Hepatocyte (in vitro differentiated cells): ENCODE measurements at regions not wholly inside any gene's neighbourhood (a gene's known extent, or its start where the extent isn't known, plus 50 kb on each side); places are given as distances from the start of the nearest gene placed in this dataset.

Source experiments
- DNase-seq: peaks from one replicate; pipeline ENCODE4 v3.0.0-alpha.2; 2016; ENCODE audit warnings: low spot score
- H2AFZ ChIP-seq: fragments of 200-600 bp; sonication (generic); 2 replicates; pipeline ENCODE4 v1.6.0; 2016; ENCODE audit warnings: antibody characterized with exemption, mild to moderate bottlenecking
- H3K27ac ChIP-seq: fragments of 200-600 bp; sonication (generic); 2 replicates; pipeline ENCODE4 v1.5.1; 2016; ENCODE audit warnings: mild to moderate bottlenecking
- H3K27me3 ChIP-seq: fragments of 200-600 bp; sonication (generic); 2 replicates; pipeline ENCODE4 v1.6.1; 2016
- H3K36me3 ChIP-seq: fragments of 200-600 bp; sonication (generic); replicated peaks from 2 replicates; pipeline ENCODE4 v1.5.1; 2016; ENCODE audit warnings: low read depth; ENCODE audit not compliant: insufficient read depth
- H3K4me1 ChIP-seq: fragments of 200-600 bp; sonication (generic); 2 replicates; pipeline ENCODE4 v1.5.1; 2016; ENCODE audit warnings: mild to moderate bottlenecking, moderate library complexity; ENCODE audit not compliant: insufficient read depth
- H3K4me2 ChIP-seq: fragments of 200-600 bp; sonication (generic); 2 replicates; pipeline ENCODE4 v1.6.0; 2016
- H3K4me3 ChIP-seq: fragments of 200-600 bp; sonication (generic); 2 replicates; pipeline ENCODE4 v1.5.1; 2016; ENCODE audit warnings: mild to moderate bottlenecking
- H3K79me2 ChIP-seq: fragments of 200-600 bp; sonication (generic); 2 replicates; pipeline ENCODE4 v1.6.0; 2017; ENCODE audit warnings: mild to moderate bottlenecking
- H3K9me2 ChIP-seq: fragments of 200-600 bp; sonication (generic); replicated peaks from 2 replicates; pipeline ENCODE4 v1.6.0; 2017; ENCODE audit warnings: mild to moderate bottlenecking; ENCODE audit not compliant: insufficient read depth
- H3K9me3 ChIP-seq: fragments of 200-600 bp; sonication (generic); 2 replicates; pipeline ENCODE4 v1.5.1; 2016; ENCODE audit warnings: low read depth, mild to moderate bottlenecking
- H4K20me1 ChIP-seq: fragments of 200-600 bp; sonication (generic); 2 replicates; pipeline ENCODE4 v1.6.0; 2016; ENCODE audit warnings: mild to moderate bottlenecking; ENCODE audit not compliant: insufficient read depth, poor library complexity, severe bottlenecking
- CTCF ChIP-seq: fragments of 200-600 bp; sonication (generic); IDR thresholded peaks from 2 replicates; pipeline ENCODE4 v1.5.1; 2016; ENCODE audit warnings: antibody characterized with exemption, mild to moderate bottlenecking; ENCODE audit not compliant: poor library complexity
- EZH2 ChIP-seq: fragments of 200-600 bp; sonication (generic); IDR thresholded peaks from 2 replicates; pipeline ENCODE4 v1.6.1; 2016; ENCODE audit warnings: antibody characterized with exemption, mild to moderate bottlenecking, borderline replicate concordance
- EZH2phosphoT487 ChIP-seq: fragments of 200-600 bp; sonication (generic); IDR thresholded peaks from one replicate; pipeline ENCODE4 v1.6.1; 2018; ENCODE audit warnings: antibody characterized with exemption, mild to moderate bottlenecking, low read depth, moderate library complexity; ENCODE audit not compliant: unreplicated experiment, severe bottlenecking
- WGBS: methylation state at CpG from one replicate; pipeline ENCODE4 v1.1.6; 2016; ENCODE audit warnings: low lambda C conversion rate; ENCODE audit errors: missing lambda C conversion rate; 5-methylcytosine and 5-hydroxymethylcytosine counted together

- no peak overlapping the region for H3K4me3 ChIP-seq
- WGBS = 93% methylated on average over 3 of the region's 3 CpGs
- H3K27me3 ChIP-seq = no peaks in the 10 kb centered on the region
- H3K9me3 ChIP-seq = no peaks in the 10 kb centered on the region
- H3K36me3 ChIP-seq = no peaks in the 10 kb centered on the region
- H3K4me2 ChIP-seq = no peak overlapping the region
- H3K27ac ChIP-seq = no peak overlapping the region
- DNase-seq = no peak
- H3K9me2 ChIP-seq = no peaks in the 10 kb centered on the region
- no peaks in the 10 kb centered on the region for H3K4me1 ChIP-seq
- no peaks in the 10 kb centered on the region for H3K79me2 ChIP-seq
- no peak overlapping the region for H2AFZ ChIP-seq
- H4K20me1 ChIP-seq = no peaks in the 10 kb centered on the region
- TF ChIP-seq EZH2phosphoT487 (no peak), EZH2 (no peak), CTCF (no peak)
These were observed 53.7 kb upstream of the SMIM15 start for GRCh38 chr5:61215996-61216395.

GRCh38 chr5:61216741-61217140 is 54.5 kb upstream of the SMIM15 start:
- 89% methylated on average over 2 of the region's 2 CpGs for WGBS

GRCh38 chr5:61217214-61217613 is 54.9 kb upstream of the SMIM15 start:
- no peak overlapping the region for H3K4me3 ChIP-seq
- no peak overlapping the region for H2AFZ ChIP-seq
- no peaks in the 10 kb centered on the region for H4K20me1 ChIP-seq
- no peaks in the 10 kb centered on the region for H3K27me3 ChIP-seq
- H3K9me2 ChIP-seq = no peaks in the 10 kb centered on the region
- no peak for TF ChIP-seq EZH2phosphoT487
- TF ChIP-seq EZH2 = no peak
- TF ChIP-seq CTCF = no peak
- 87% methylated on average over 3 of the region's 3 CpGs for WGBS
- DNase-seq = no peak
- no peak overlapping the region for H3K4me2 ChIP-seq
- no peaks in the 10 kb centered on the region for H3K36me3 ChIP-seq
- no peak overlapping the region for H3K27ac ChIP-seq
- no peaks in the 10 kb centered on the region for H3K79me2 ChIP-seq
- H3K4me1 ChIP-seq = no peaks in the 10 kb centered on the region
- H3K9me3 ChIP-seq = no peaks in the 10 kb centered on the region

More at GRCh38 chr5:61216741-61217140, 54.5 kb upstream of the SMIM15 start:
- Histone ChIP-seq H3K36me3 (no peaks in the 10 kb centered on the region), H2AFZ (no peak overlapping the region), H4K20me1 (no peaks in the 10 kb centered on the region), H3K79me2 (no peaks in the 10 kb centered on the region), H3K9me3 (no peaks in the 10 kb centered on the region), H3K4me3 (no peak overlapping the region), H3K4me1 (no peaks in the 10 kb centered on the region), H3K27me3 (no peaks in the 10 kb centered on the region), H3K4me2 (no peak overlapping the region), H3K27ac (no peak overlapping the region), H3K9me2 (no peaks in the 10 kb centered on the region)
- no peak for DNase-seq
- no peak for TF ChIP-seq CTCF
- no peak for TF ChIP-seq EZH2

- H3K4me2 ChIP-seq = no peak overlapping the region
- H3K27ac ChIP-seq = no peak overlapping the region
These were observed 66.0 kb upstream of the SMIM15 start for GRCh38 chr5:61228229-61228628.

More at GRCh38 chr5:61228229-61228628, 66.0 kb upstream of the SMIM15 start:
- Histone ChIP-seq H3K36me3 (no peaks in the 10 kb centered on the region), H3K4me3 (no peak overlapping the region), H3K79me2 (no peaks in the 10 kb centered on the region), H3K4me1 (no peaks in the 10 kb centered on the region), H4K20me1 (no peaks in the 10 kb centered on the region), H3K9me2 (no peaks in the 10 kb centered on the region), H2AFZ (no peak overlapping the region), H3K9me3 (no peaks in the 10 kb centered on the region), H3K27me3 (no peaks in the 10 kb centered on the region)
- WGBS = 84% methylated on average over 6 of the region's 6 CpGs
- TF ChIP-seq EZH2phosphoT487 = no peak
- DNase-seq = no peak
